ENCODE measurements at regions not wholly inside any gene's neighbourhood (a gene's known extent, or its start where the extent isn't known, plus 50 kb on each side); places are given as distances from the start of the nearest gene placed in this dataset.

DNA sequence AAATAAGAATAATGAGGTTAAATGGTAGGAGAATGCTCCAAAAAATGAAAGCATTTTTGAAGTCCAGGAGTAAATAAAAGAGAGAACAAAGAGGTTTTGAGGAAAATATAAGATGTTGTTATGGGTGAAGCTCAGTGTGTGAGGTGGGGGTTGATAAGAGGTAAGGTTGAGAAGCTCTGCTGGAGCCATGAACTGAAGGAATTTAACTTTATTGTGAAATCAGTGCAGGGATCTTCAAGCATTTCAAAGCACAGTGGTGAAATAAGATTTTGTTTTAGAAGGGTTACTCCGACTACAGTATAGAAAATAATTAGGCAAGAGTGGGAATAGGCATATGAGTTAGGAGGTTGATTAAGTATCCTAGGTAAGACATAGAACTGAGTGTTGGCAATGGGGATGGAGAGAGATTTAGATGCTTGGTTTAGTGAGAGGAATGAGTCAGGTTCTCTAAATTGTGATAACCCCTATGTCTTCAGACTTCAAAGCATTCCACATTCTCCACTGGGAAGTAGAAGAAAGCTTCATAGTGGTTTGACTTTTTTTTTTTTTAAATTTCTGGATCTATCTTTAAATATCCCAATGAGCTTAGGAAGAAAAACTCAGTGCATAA, 403.2 kb downstream of the AASDHPPT start:
- Histone ChIP-seq H3K4me1 (ENCODE audit: control insufficient read depth, extremely low read depth, insufficient read depth, low read length) (no peaks in the 10 kb centered on the region), H3K79me2 (ENCODE audit: control insufficient read depth, insufficient read depth, low read length) (no peaks in the 10 kb centered on the region), H3K27me3 (ENCODE audit: control insufficient read depth, insufficient read depth, low read length) (no peaks in the 10 kb centered on the region), H3K9me3 (ENCODE audit: control insufficient read depth, insufficient read depth, low read depth, low read length) (no peaks in the 10 kb centered on the region), H3K36me3 (ENCODE audit: control insufficient read depth, insufficient read depth, low read length) (no peaks in the 10 kb centered on the region), H2AFZ (ENCODE audit: low read length) (no peak overlapping the region), H3K27ac (ENCODE audit: insufficient read depth, low read length) (no peak overlapping the region), H4K20me1 (ENCODE audit: control insufficient read depth, extremely low read depth, insufficient read depth, low read length) (no peaks in the 10 kb centered on the region), H3K4me3 (replicated peaks in 1 of 4; ENCODE audit: control extremely low read depth in 1 of 4, insufficient read depth in 1 of 4, low read depth in 3 of 4, low read length in 4 of 4) (no peak overlapping the region), H3K4me2 (ENCODE audit: extremely low read depth, insufficient read depth, low read length) (no peak overlapping the region), H3K9ac (ENCODE audit: insufficient read depth, low read length) (no peak overlapping the region)
- TF ChIP-seq CTCF (conservative IDR thresholded peaks at IDR 0.05 in 1 of 2, IDR thresholded peaks at IDR 0.05 in 1 of 2; ENCODE audit: low read depth in 1 of 2, low read length in 2 of 2) (no peak), EZH2 (IDR thresholded peaks at IDR 0.05; ENCODE audit: low read length, missing control alignments) (no peak)
- peak in 1 of 2 donors; percentile 86 for DNase-seq (ENCODE audit: low read depth in 2 of 2)

DNA sequence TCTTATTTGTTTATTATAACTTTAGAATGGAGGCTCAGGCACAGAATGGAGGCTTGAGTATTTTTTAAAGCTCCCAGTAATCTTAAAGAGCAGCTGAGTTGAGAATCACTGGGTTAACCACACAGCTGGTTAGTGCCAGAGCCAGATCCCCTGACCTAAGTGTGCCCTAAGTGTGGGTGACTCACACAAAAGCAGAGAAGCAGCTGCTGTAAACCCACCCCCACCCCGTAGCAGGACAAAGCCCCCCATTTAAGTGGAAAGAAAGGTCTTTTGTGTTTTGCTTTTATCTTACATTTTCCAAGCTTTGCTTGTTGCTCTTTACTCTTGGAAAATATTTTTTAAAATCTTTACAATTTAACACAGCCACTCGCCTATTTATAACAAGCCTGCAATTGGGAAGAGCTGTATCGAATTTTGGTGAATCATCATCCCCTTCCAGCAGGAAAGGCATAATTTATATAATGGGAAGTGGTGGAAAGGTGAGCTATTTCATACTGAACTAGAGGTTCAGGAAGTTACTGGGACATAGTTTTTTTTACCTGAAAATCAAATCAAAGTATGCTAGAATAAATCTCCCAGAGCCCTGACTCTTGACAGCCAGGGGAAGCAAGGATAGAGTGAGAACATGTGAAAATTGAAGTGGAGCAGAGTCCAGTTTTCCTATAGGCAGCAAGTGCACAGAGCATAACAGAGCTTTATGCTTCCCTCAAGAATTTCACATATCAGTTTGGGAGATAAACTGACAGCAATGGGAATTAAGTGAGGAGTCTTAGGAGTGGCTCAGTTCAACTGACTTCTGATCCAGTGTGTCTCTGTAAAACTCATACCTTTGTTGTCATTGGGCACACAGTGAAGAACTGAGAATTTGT, 405.7 kb downstream of the AASDHPPT start:
- no peak for TF ChIP-seq EZH2 (IDR thresholded peaks at IDR 0.05; ENCODE audit: low read length, missing control alignments)
- Histone ChIP-seq H3K9me3 (ENCODE audit: control insufficient read depth, insufficient read depth, low read depth, low read length) (no peaks in the 10 kb centered on the region), H3K4me3 (replicated peaks in 1 of 4; ENCODE audit: control extremely low read depth in 1 of 4, insufficient read depth in 1 of 4, low read depth in 3 of 4, low read length in 4 of 4) (no peak overlapping the region), H3K36me3 (ENCODE audit: control insufficient read depth, insufficient read depth, low read length) (no peaks in the 10 kb centered on the region), H2AFZ (ENCODE audit: low read length) (no peak overlapping the region), H3K27ac (ENCODE audit: insufficient read depth, low read length) (no peak overlapping the region), H3K9ac (ENCODE audit: insufficient read depth, low read length) (no peak overlapping the region), H3K4me1 (ENCODE audit: control insufficient read depth, extremely low read depth, insufficient read depth, low read length) (no peaks in the 10 kb centered on the region), H3K4me2 (ENCODE audit: extremely low read depth, insufficient read depth, low read length) (no peak overlapping the region), H3K27me3 (ENCODE audit: control insufficient read depth, insufficient read depth, low read length) (no peaks in the 10 kb centered on the region), H3K79me2 (ENCODE audit: control insufficient read depth, insufficient read depth, low read length) (no peaks in the 10 kb centered on the region), H4K20me1 (ENCODE audit: control insufficient read depth, extremely low read depth, insufficient read depth, low read length) (no peaks in the 10 kb centered on the region)
- DNase-seq (ENCODE audit: low read depth in 2 of 2) = peak; percentile 89 to 92

- Histone ChIP-seq H3K9me3 (ENCODE audit: control insufficient read depth, insufficient read depth, low read depth, low read length) (no peaks in the 10 kb centered on the region), H3K9ac (ENCODE audit: insufficient read depth, low read length) (no peak overlapping the region), H3K36me3 (ENCODE audit: control insufficient read depth, insufficient read depth, low read length) (no peaks in the 10 kb centered on the region), H3K79me2 (ENCODE audit: control insufficient read depth, insufficient read depth, low read length) (no peaks in the 10 kb centered on the region), H3K4me1 (ENCODE audit: control insufficient read depth, extremely low read depth, insufficient read depth, low read length) (no peaks in the 10 kb centered on the region), H3K4me2 (ENCODE audit: extremely low read depth, insufficient read depth, low read length) (no peak overlapping the region), H3K4me3 (replicated peaks in 1 of 4; ENCODE audit: control extremely low read depth in 1 of 4, insufficient read depth in 1 of 4, low read depth in 3 of 4, low read length in 4 of 4) (no peak overlapping the region), H3K27ac (ENCODE audit: insufficient read depth, low read length) (no peak overlapping the region), H4K20me1 (ENCODE audit: control insufficient read depth, extremely low read depth, insufficient read depth, low read length) (no peaks in the 10 kb centered on the region), H3K27me3 (ENCODE audit: control insufficient read depth, insufficient read depth, low read length) (no peaks in the 10 kb centered on the region), H2AFZ (ENCODE audit: low read length) (no peak overlapping the region)
- no peak for DNase-seq (ENCODE audit: low read depth in 2 of 2)
- no peak for TF ChIP-seq CTCF (conservative IDR thresholded peaks at IDR 0.05 in 1 of 2, IDR thresholded peaks at IDR 0.05 in 1 of 2; ENCODE audit: low read depth in 1 of 2, low read length in 2 of 2)
- no peak for TF ChIP-seq EZH2 (IDR thresholded peaks at IDR 0.05; ENCODE audit: low read length, missing control alignments)
Observed at GRCh38 chr11:106491751-106492150, 414.3 kb downstream of the AASDHPPT start.
